Liver (tissue), 3 donors: ENCODE measurements at regions not wholly inside any gene's neighbourhood (a gene's known extent, or its start where the extent isn't known, plus 50 kb on each side); places are given as distances from the start of the nearest gene placed in this dataset.

Experiments
- CTCF ChIP-seq: fragments of 150-350 bp; IDR thresholded peaks from 2 replicates; pipeline ENCODE4 v1.5.1; 2017; ENCODE audit warnings: improper control_type of control experiment, low read depth, low read length; ENCODE audit not compliant: missing input control
- SP1 ChIP-seq: IDR thresholded peaks from 2 replicates; pipeline ENCODE4 v1.6.1; 2018; ENCODE audit warnings: antibody characterized with exemption, mild to moderate bottlenecking
- YY1 ChIP-seq: IDR thresholded peaks from 2 replicates; pipeline ENCODE4 v1.6.1; 2016; ENCODE audit warnings: antibody characterized with exemption, mild to moderate bottlenecking
- ZBTB33 ChIP-seq: IDR thresholded peaks from 2 replicates; pipeline ENCODE4 v1.6.1; 2016; ENCODE audit warnings: antibody characterized with exemption
- donor health status: healthy.
- donor health status: healthy.

DNA sequence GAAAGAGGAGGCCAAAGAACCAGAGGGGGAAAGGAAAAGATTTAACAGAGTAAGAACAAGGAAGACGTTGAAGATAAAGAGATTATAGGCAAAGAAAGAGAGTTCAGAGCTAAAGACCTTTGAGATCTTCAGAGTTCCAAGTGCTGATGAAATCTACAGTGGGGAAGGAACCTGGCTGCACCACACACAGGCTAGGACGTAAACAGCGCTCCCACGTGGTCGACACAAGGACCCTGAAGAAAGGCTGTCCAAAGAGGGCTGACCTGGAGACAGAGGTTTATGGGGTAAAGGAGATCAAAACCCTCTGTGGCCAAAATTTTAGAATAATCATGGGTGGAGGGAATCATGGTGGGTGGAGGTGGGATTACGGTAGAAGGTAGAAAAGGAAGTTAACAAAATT is 121.6 kb downstream of the PMP22 start:
- no peak for TF ChIP-seq SP1
- no peak for TF ChIP-seq ZBTB33
- TF ChIP-seq CTCF = no peak
- no peak for TF ChIP-seq YY1
